ENCODE measurements at regions not wholly inside any gene's neighbourhood (a gene's known extent, or its start where the extent isn't known, plus 50 kb on each side); places are given as distances from the start of the nearest gene placed in this dataset.

DNA sequence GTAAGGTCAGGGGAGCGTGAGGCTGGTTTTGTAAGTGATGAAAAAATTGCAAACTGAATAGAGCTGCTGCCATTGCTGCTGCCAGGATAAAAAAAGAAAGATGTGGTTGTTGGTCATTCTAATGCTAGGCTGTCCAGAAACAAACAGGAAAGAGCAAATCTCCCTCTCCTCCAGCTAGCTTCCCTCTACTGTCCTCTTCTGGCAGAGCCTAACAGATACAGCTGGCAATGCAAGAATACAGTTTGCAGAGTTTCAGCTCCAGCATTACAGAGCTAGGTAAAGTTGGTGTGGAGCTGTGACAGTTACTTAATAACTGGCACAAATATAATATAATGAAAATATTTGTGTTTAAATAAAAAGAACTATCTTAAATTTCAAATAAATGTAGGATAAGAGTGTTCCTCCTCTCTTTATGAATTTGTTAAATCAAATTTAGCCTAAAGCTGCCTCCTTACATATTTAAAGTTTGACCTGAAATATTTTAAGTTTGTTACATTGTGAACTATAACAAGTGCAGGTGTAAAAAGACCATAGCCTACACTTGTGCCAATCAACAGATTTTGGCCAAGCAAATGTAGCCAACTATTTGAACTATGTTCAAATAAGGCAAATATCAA lies 407.7 kb downstream of the SH2D4B start:
- no peaks in the 10 kb centered on the region for H3K9me3 ChIP-seq
- no peaks in the 10 kb centered on the region for H3K36me3 ChIP-seq
- H3K27ac ChIP-seq: no peak overlapping the region
- H3K27me3 ChIP-seq: no peaks in the 10 kb centered on the region
- 73 to 81% methylated on average over 1 of the region's 1 CpG for WGBS, 2 donors
- H3K4me1 ChIP-seq: peaks cover 0 to 12% of the 10 kb centered on the region in 2 donors
- intact Hi-C loops (cut with DNase I): no loop called here
- TF ChIP-seq, protein P1, sequence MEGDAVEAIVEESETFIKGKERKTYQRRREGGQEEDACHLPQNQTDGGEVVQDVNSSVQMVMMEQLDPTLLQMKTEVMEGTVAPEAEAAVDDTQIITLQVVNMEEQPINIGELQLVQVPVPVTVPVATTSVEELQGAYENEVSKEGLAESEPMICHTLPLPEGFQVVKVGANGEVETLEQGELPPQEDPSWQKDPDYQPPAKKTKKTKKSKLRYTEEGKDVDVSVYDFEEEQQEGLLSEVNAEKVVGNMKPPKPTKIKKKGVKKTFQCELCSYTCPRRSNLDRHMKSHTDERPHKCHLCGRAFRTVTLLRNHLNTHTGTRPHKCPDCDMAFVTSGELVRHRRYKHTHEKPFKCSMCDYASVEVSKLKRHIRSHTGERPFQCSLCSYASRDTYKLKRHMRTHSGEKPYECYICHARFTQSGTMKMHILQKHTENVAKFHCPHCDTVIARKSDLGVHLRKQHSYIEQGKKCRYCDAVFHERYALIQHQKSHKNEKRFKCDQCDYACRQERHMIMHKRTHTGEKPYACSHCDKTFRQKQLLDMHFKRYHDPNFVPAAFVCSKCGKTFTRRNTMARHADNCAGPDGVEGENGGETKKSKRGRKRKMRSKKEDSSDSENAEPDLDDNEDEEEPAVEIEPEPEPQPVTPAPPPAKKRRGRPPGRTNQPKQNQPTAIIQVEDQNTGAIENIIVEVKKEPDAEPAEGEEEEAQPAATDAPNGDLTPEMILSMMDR (IDR thresholded peaks at IDR 0.05): peak in 3 of 6 experiments; percentile 35 to 62 (median 47)
- TF ChIP-seq POLR2A (IDR thresholded peaks at IDR 0.05): no peak
- no peak for DNase-seq
- H3K4me3 ChIP-seq (replicated peaks in 1 of 3): no peak overlapping the region

DNA sequence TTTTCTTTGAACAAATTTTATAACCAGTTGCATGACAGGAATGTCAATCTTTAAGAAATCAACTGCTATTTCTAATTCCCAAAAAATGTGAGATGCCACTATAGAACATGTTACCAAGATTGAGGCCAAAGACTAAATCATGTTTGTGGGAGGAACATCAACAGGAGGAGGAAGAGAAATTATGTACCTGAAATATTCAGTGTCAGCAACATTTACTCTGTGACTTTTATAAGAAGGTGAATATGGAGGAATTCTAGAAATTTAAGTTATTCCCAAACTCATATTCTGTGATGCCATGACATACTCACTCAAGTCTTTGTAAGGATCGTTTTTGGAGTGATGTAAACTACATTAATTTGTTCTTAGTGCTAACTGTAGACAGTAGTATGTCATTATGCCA lies 408.4 kb downstream of the SH2D4B start:
- H3K27ac ChIP-seq: no peak overlapping the region
- no peak for TF ChIP-seq POLR2A (IDR thresholded peaks at IDR 0.05)
- TF ChIP-seq, protein P1 (IDR thresholded peaks at IDR 0.05): no peak
- WGBS, 2 donors: 78 to 79% methylated on average over 1 of the region's 1 CpG
- peaks cover 0 to 12% of the 10 kb centered on the region in 2 donors for H3K4me1 ChIP-seq
- H3K4me3 ChIP-seq (replicated peaks in 1 of 3): no peak overlapping the region
- DNase-seq: no peak
- intact Hi-C loops (cut with DNase I): no loop called here
- H3K9me3 ChIP-seq: no peaks in the 10 kb centered on the region
- no peaks in the 10 kb centered on the region for H3K27me3 ChIP-seq
- H3K36me3 ChIP-seq: no peaks in the 10 kb centered on the region

DNA sequence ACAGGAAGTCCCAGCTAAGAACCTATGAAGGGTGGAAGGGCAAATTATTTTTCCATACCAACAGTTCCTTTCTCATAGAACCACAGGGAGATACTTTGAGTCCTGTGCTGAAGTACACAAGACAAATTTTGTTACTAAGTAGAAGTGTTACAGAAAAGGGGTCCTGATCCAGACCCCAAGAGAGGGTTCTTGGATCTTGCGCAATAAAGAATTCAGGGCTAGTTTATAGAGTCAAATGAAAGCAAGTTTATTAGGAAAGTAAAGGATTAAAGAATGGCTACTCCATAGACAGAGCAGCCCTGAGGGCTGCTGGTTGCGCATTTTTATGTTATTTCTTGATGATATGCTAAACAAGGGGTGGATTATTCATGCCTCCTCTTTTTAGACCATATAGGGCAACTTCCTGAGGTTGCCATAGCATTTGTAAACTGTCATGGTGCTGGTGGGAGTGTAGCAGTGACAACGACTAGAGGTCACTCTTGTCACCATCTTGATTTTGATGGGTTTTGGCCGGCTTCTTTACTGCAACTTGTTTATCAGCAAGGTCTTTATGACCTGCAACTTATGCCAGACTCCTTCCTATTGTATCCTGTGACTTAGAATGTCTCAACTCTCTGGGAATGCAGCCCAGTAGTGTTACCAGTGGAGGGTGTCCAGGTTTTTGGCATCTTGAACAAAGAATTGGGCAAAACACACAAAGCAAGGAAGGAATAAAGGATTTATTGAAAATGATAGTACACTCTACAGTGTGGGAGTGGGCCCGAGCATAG lies 409.4 kb downstream of the SH2D4B start:
- 82 to 85% methylated on average over 5 of the region's 5 CpGs for WGBS, 2 donors
- intact Hi-C loops (cut with DNase I): no loop called here
- TF ChIP-seq, protein P1 (IDR thresholded peaks at IDR 0.05): no peak

DNA sequence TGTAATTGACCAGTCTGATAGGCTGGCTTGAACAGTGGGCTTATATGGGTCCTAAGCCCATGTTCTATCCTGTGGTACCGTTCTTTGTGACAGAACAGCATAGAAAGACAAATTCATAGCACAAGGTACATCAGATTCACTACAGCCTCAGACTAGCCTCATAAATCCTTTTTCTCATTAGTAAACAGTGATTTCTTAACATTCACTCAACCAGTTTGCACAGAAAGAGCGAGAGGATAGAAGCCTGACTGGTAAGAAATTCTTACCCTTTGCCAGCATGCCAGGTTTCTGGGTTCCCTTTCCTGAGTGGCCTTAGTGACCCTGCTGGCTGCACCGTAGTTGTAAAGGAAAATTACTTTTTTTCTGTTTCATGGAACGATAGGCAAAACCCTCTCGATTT lies 412.1 kb downstream of the SH2D4B start:
- Histone ChIP-seq H3K9me3 (no peaks in the 10 kb centered on the region), H3K36me3 (no peaks in the 10 kb centered on the region), H3K27me3 (no peaks in the 10 kb centered on the region), H3K27ac (no peak overlapping the region), H3K4me1 (peaks cover 0 to 12% of the 10 kb centered on the region in 2 donors), H3K4me3 (replicated peaks in 1 of 3) (no peak overlapping the region)
- no peak for DNase-seq
- intact Hi-C loops (cut with DNase I): no loop called here
- 89 to 93% methylated on average over 5 of the region's 5 CpGs for WGBS, 2 donors
- TF ChIP-seq POLR2A (IDR thresholded peaks at IDR 0.05): no peak
- TF ChIP-seq, protein P1 (IDR thresholded peaks at IDR 0.05): no peak

More for the DNA sequence above, 409.4 kb downstream of the SH2D4B start:
- Histone ChIP-seq H3K36me3 (no peaks in the 10 kb centered on the region), H3K9me3 (no peaks in the 10 kb centered on the region), H3K4me1 (peaks cover 0 to 12% of the 10 kb centered on the region in 2 donors), H3K27ac (no peak overlapping the region), H3K4me3 (replicated peaks in 1 of 3) (no peak overlapping the region), H3K27me3 (no peaks in the 10 kb centered on the region)
- peak in 1 of 2 donors; percentile 19 for DNase-seq

DNA sequence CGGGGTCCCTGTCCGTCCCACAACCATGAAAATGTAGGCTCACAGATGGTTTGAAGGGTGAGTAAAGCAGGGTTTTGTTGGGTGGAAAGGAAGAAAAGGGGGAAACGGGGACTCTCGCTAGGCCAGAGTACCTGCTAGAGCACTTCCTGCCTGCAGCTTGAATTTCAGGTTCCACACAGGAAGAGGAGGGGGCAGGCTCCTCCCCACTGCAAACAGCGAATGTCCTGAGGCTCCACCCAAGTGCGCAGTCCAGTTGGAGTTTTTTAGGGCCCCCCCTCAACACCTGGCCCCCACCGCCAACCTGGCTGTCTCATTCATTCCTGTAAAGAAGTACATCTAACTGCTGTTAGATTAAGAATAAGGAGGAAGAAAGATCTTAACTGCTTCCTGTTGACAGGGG lies 414.7 kb downstream of the SH2D4B start:
- Histone ChIP-seq H3K9me3 (no peaks in the 10 kb centered on the region), H3K4me3 (replicated peaks in 1 of 3) (no peak overlapping the region), H3K27me3 (no peaks in the 10 kb centered on the region), H3K36me3 (no peaks in the 10 kb centered on the region), H3K4me1 (no peaks in the 10 kb centered on the region), H3K27ac (no peak overlapping the region)
- 81 to 92% methylated on average over 7 of the region's 7 CpGs for WGBS, 2 donors
- DNase-seq: no peak
- TF ChIP-seq POLR2A (IDR thresholded peaks at IDR 0.05): no peak
- TF ChIP-seq, protein P1 (IDR thresholded peaks at IDR 0.05): no peak
- intact Hi-C loops (cut with DNase I): no loop called here
